ENCODE measurements at regions not wholly inside any gene's neighbourhood (a gene's known extent, or its start where the extent isn't known, plus 50 kb on each side); places are given as distances from the start of the nearest gene placed in this dataset.
"Not testable (repeated sequence)": the region's sequence is repeated elsewhere in the genome, so short reads cannot be mapped to it uniquely, and the experiment has no call there.

GRCh38 chr5:13019729-13020128 is 924.8 kb downstream of the DNAH5 start:
- no peak for DNase-seq

GRCh38 chr5:13003457-13003856 is 941.0 kb downstream of the DNAH5 start:
- no peak for DNase-seq

- DNase-seq, result no peak
Observed at GRCh38 chr5:12999667-13000066, 944.8 kb downstream of the DNAH5 start.

GRCh38 chr5:12985142-12985541 is 959.3 kb downstream of the DNAH5 start:
- DNase-seq, result no peak

GRCh38 chr5:12974856-12975255 is 969.6 kb downstream of the DNAH5 start:
- DNase-seq, result no peak

- DNase-seq, result no peak
Observed at GRCh38 chr5:12965804-12966203, 978.7 kb downstream of the DNAH5 start.

GRCh38 chr5:12959713-12960112 is 984.8 kb downstream of the DNAH5 start:
- DNase-seq, result no peak

- DNase-seq, result no peak
Observed at GRCh38 chr5:12952409-12952808, 992.1 kb downstream of the DNAH5 start.

- DNase-seq, result no peak
Observed at GRCh38 chr5:12951846-12952245, 992.6 kb downstream of the DNAH5 start.

GRCh38 chr5:12947379-12947778 is 997.1 kb downstream of the DNAH5 start:
- no peak for DNase-seq

- not testable (repeated sequence) for DNase-seq
Observed at GRCh38 chr5:12945477-12945876, 999.0 kb downstream of the DNAH5 start.

- no peak for DNase-seq
Observed at GRCh38 chr5:12936221-12936620, 1008.3 kb downstream of the DNAH5 start.

- no peak for DNase-seq
Observed at GRCh38 chr5:12934722-12935121, 1009.8 kb downstream of the DNAH5 start.

- DNase-seq, result no peak
Observed at GRCh38 chr5:12920527-12920926, 1016.3 kb upstream of the CTNND2 start.

GRCh38 chr5:12911156-12911555 is 1006.9 kb upstream of the CTNND2 start:
- DNase-seq, result no peak

- no peak for DNase-seq
Observed at GRCh38 chr5:12910641-12911040, 1006.4 kb upstream of the CTNND2 start.

GRCh38 chr5:12902611-12903010 is 998.4 kb upstream of the CTNND2 start:
- DNase-seq, result no peak

GRCh38 chr5:12901696-12902095 is 997.5 kb upstream of the CTNND2 start:
- DNase-seq, result no peak

- no peak for DNase-seq
Observed at GRCh38 chr5:12896086-12896485, 991.8 kb upstream of the CTNND2 start.

- no peak for DNase-seq
Observed at GRCh38 chr5:12885018-12885417, 980.8 kb upstream of the CTNND2 start.

- no peak for DNase-seq
Observed at GRCh38 chr5:12883395-12883794, 979.1 kb upstream of the CTNND2 start.

GRCh38 chr5:12876541-12877298 is 972.5 kb upstream of the CTNND2 start:
- no peak for DNase-seq

GRCh38 chr5:12870872-12871539 is 966.8 kb upstream of the CTNND2 start:
- no peak for DNase-seq

GRCh38 chr5:12865529-12865928 is 961.3 kb upstream of the CTNND2 start:
- no peak for DNase-seq

All from fibroblast of skin of back (primary cell).